ENCODE measurements at regions not wholly inside any gene's neighbourhood (a gene's known extent, or its start where the extent isn't known, plus 50 kb on each side); places are given as distances from the start of the nearest gene placed in this dataset.

- TF ChIP-seq CTCF (IDR thresholded peaks at IDR 0.05) (no peak), POLR2A (IDR thresholded peaks at IDR 0.05) (no peak)
These were observed 400.2 kb upstream of the OR4E1 start for GRCh38 chr14:22073801-22074200.
